Activated CD4-positive, alpha-beta T cell treated with anti-CD3 and anti-CD28 coated beads, Interleukin-2, amount 10 ng/mL, durations not matched to agents 24 days and 14 days (primary cell): ENCODE measurements at regions not wholly inside any gene's neighbourhood (a gene's known extent, or its start where the extent isn't known, plus 50 kb on each side); places are given as distances from the start of the nearest gene placed in this dataset.

Source experiments
- DNase-seq: peaks from one replicate; pipeline ENCODE4 v3.0.0; 2022
- H3K27ac Mint-ChIP-seq: one replicate; pipeline ENCODE4 v1.8.0; 2022; ENCODE audit warnings: mild to moderate bottlenecking, mixed read lengths
- H3K27me3 Mint-ChIP-seq: one replicate; pipeline ENCODE4 v1.8.0; 2022; ENCODE audit warnings: mixed read lengths
- H3K36me3 Mint-ChIP-seq: one replicate; pipeline ENCODE4 v1.8.0; 2022; ENCODE audit warnings: low read depth, mild to moderate bottlenecking, mixed read lengths
- H3K4me1 Mint-ChIP-seq: one replicate; pipeline ENCODE4 v1.8.0; 2021; ENCODE audit warnings: mixed read lengths
- H3K4me3 Mint-ChIP-seq: one replicate; pipeline ENCODE4 v1.8.0; 2022; ENCODE audit warnings: mild to moderate bottlenecking, moderate library complexity, mixed read lengths
- H3K9me3 Mint-ChIP-seq: one replicate; pipeline ENCODE4 v1.8.0; 2021; ENCODE audit warnings: mixed read lengths
- intact Hi-C: fragments of 100-400 bp; cut with micrococcal nuclease; formaldehyde crosslinking; loops from one replicate; pipeline ENCODE4 v1.15.1; 2023

DNA sequence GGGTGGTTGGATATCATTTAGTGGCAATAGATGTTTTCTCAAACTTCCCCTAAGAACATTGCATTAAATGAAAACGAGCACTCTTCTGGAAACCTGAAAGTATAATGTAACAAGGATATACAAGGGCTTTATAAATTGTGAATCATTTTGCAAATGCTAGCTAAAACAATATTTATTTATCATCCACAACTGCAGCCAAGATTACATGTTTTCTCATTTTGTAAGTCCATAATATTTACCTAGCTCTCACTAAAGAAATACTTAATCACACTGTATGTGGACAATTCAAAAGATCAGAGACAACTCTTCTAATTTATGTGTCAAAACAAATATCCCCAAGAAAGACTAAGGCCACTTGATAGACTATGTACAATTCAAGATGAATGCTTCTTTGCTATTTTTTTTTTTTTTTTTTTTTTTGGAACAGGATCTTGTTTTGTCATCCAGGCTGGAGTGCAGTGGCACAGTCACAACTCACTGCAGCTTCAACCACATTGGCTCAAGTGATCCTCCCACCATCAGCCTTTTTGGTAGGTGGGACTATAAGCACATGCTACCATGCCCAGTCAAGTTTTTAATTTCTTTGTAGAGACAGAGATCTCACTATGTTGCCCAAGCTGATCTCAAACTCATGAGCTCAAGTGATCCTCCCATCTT lies 427.7 kb upstream of the THBS1 start:
- peaks cover 3% of the 10 kb centered on the region for H3K4me1 Mint-ChIP-seq
- DNase-seq: no peak
- H3K9me3 Mint-ChIP-seq: no peaks in the 10 kb centered on the region
- H3K4me3 Mint-ChIP-seq: no peak overlapping the region
- H3K27ac Mint-ChIP-seq: no peak overlapping the region
- intact Hi-C loops: no loop called here
- H3K36me3 Mint-ChIP-seq: no peaks in the 10 kb centered on the region
- peaks cover 8% of the 10 kb centered on the region for H3K27me3 Mint-ChIP-seq

DNA sequence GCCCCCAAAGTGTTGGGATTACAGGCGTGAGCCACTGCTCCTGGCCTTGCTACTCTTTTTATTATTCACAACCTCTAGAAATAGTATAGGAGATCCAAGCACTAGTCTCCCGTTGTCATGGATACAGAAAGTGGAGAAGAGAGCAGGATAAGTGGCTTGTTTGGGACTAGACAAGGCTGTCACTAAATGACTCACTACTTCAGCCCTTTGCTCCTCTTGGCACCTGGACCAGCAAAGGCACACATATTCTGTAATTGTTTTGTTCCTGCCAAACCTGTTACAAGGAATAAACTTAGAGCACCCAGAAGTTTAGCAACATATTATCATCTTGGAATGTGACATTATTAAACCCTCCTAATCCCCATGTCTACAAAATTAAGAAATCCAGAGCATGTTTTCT lies 427.2 kb upstream of the THBS1 start:
- Mint-ChIP-seq H3K4me3 (no peak overlapping the region), H3K9me3 (no peaks in the 10 kb centered on the region), H3K27me3 (peaks cover 8% of the 10 kb centered on the region), H3K4me1 (peaks cover 3% of the 10 kb centered on the region), H3K36me3 (no peaks in the 10 kb centered on the region), H3K27ac (no peak overlapping the region)
- intact Hi-C loops: no loop called here
- DNase-seq: no peak

DNA sequence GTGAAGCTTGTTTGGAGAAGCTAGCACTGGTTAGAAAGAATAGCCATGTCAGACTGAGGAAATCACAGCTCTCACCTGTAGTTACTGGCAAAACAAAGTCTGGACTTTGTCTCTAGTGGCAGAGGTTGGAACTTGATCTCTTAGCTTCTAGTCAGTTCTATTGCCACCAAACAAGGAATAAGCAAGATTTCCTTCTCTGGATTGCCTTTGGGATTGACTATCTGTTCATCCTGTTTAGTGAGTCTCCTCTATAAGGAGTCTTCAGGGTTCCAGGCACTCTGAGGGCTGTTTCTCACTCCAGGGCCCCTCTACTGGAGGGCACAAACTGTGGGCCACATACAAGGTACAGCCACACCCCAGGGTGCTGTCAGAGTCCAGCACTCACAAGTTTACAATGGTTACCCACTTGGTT lies 426.6 kb upstream of the THBS1 start:
- no peak for DNase-seq
- H3K4me1 Mint-ChIP-seq: peaks cover 3% of the 10 kb centered on the region
- no peaks in the 10 kb centered on the region for H3K9me3 Mint-ChIP-seq
- H3K36me3 Mint-ChIP-seq: no peaks in the 10 kb centered on the region
- H3K27me3 Mint-ChIP-seq: peaks cover 8% of the 10 kb centered on the region
- intact Hi-C loops: no loop called here
- H3K4me3 Mint-ChIP-seq: no peak overlapping the region
- H3K27ac Mint-ChIP-seq: no peak overlapping the region

DNA sequence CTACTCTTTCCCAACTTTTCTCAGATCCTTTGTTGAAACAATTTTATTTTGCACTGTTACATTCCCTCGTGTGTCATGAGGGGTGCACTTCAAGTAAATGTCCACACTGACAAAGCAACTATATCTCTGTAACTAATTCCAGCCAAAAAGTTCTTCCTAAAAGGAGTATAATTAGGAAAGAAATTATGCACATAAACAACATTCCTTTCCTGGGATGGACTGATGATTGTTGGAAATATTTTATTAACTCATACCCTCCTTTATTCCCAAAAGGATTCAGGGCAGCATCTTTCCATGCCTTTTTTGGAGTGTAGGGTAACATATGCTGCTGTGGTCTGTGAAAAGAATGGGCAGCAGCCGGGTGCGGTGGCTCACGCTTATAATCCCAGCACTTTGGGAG lies 426.1 kb upstream of the THBS1 start:
- Mint-ChIP-seq H3K4me1 (peaks cover 2% of the 10 kb centered on the region), H3K36me3 (no peaks in the 10 kb centered on the region), H3K27ac (no peak overlapping the region), H3K27me3 (peaks cover 8% of the 10 kb centered on the region), H3K4me3 (no peak overlapping the region), H3K9me3 (no peaks in the 10 kb centered on the region)
- no peak for DNase-seq
- intact Hi-C loops: no loop called here

DNA sequence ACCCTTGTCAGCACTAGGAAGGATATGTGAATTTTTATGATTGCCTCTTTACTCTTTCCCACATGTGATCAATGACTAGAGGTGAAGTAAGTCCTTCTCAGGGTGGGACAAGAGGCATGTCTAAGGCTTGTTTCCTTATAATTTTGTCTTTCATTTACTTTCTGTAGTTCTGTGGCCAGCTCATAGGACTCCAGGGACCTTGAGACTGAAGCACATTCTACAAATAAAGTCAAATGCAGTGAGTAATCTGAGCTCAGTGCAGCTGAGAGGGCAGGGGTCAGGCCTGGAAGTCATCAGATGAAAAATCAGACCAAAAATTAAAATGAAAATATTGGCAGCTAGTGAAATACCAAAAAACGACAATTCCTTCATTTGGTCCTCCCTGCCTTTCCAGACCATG lies 424.7 kb upstream of the THBS1 start:
- Mint-ChIP-seq H3K4me1 (peaks cover 2% of the 10 kb centered on the region), H3K4me3 (no peak overlapping the region), H3K27me3 (peaks cover 15% of the 10 kb centered on the region), H3K27ac (no peak overlapping the region), H3K36me3 (no peaks in the 10 kb centered on the region), H3K9me3 (no peaks in the 10 kb centered on the region)
- intact Hi-C loops: no loop called here
- DNase-seq: no peak

DNA sequence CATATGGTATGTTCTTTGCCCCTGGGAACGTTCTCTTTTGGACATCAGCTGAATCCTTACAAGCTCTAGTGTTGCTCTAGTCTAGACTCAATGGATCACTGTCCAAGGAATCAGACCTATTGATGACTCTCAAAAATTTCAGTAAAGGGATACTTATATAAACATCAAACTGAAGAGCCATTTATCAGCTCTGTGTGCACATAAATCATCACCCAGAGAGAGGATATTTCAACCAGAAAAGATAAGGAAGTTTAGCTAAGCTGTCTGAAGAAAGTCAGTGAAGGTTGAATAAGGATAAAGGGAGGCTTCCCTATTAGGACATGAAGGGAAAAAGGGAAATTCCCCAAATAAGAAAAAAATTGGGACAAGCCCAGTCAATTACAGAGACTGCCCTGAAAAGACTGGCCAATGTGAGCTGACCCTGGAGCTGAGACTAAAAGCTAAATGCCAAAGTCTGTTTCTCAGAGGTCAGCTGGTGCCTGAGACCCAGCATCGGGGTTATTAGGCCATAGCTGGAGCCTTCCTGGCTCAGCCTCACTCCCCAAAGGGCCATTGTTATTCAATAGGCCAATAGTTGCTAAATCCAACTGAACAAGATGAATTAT lies 424.1 kb upstream of the THBS1 start:
- intact Hi-C loops: no loop called here
- Mint-ChIP-seq H3K9me3 (no peaks in the 10 kb centered on the region), H3K27me3 (peaks cover 16% of the 10 kb centered on the region), H3K4me3 (no peak overlapping the region), H3K27ac (no peak overlapping the region), H3K36me3 (no peaks in the 10 kb centered on the region), H3K4me1 (peaks cover under 1% of the 10 kb centered on the region)
- DNase-seq: no peak

DNA sequence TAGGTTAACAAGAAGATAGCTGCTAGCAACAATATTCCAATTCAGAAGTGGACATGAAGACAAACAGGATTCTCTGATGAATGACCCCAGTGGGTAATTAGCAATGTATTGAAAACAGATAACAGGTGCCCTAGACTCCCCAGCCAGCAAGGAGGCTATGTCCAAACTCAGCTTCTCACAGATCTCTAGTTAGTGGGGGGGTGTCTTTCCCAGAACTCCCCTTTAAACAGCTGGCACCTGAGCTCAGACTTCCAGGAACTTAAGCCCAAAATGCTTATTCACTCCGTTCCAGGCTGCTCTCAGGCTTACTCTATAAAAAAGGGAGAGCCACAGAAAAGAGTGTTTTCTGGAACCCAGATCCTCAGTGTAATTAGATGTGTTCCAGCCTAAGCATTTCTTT lies 423.0 kb upstream of the THBS1 start:
- Mint-ChIP-seq H3K9me3 (no peaks in the 10 kb centered on the region), H3K27me3 (peaks cover 24% of the 10 kb centered on the region), H3K4me3 (no peak overlapping the region), H3K27ac (no peak overlapping the region), H3K4me1 (no peaks in the 10 kb centered on the region), H3K36me3 (no peaks in the 10 kb centered on the region)
- intact Hi-C loops: no loop called here
- no peak for DNase-seq

DNA sequence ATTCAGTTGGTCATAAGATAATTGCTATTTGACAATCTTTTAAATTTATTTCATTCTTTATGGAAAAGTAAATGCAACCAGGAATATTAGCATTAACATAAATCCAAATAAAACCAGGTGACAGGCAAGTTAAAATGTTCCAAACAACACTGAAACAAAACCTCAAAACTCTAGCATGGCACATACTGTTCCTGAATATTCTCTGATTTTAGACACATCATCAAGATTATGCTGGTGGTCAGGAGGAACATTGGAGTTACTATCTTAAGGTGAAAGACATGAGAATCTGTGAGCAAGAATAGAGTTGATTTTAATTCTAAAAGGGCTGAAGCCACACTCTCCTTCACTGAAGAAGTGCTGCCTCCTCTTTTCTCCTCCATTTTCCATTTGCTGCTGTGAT lies 421.0 kb upstream of the THBS1 start:
- peaks cover 34% of the 10 kb centered on the region for H3K27me3 Mint-ChIP-seq
- H3K4me1 Mint-ChIP-seq: peaks cover 2% of the 10 kb centered on the region
- no peak for DNase-seq
- H3K36me3 Mint-ChIP-seq: no peaks in the 10 kb centered on the region
- intact Hi-C loops: no loop called here
- H3K4me3 Mint-ChIP-seq: no peak overlapping the region
- H3K27ac Mint-ChIP-seq: no peak overlapping the region
- H3K9me3 Mint-ChIP-seq: no peaks in the 10 kb centered on the region

DNA sequence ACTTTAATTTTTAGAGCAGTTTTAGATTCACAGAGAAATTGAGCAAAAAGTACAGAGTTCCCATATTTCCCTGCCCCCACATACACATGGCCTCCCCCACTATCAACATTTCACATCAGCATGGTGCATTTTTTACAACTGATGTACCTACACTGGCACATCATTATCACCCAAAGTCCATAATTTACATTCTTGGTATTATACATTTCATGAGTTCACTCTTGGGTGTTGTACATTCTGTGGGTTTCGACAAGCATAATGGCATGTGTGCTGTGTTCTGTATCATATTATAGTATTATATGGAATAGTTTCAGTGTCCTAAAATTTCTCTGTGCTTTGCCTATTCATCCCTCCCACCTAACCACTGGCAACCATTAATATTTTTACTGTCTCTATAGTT lies 419.8 kb upstream of the THBS1 start:
- no peak overlapping the region for H3K27ac Mint-ChIP-seq
- no peaks in the 10 kb centered on the region for H3K36me3 Mint-ChIP-seq
- no peak overlapping the region for H3K4me3 Mint-ChIP-seq
- intact Hi-C loops: no loop called here
- peaks cover 39% of the 10 kb centered on the region for H3K27me3 Mint-ChIP-seq
- peaks cover 4% of the 10 kb centered on the region for H3K4me1 Mint-ChIP-seq
- H3K9me3 Mint-ChIP-seq: no peaks in the 10 kb centered on the region
- no peak for DNase-seq

DNA sequence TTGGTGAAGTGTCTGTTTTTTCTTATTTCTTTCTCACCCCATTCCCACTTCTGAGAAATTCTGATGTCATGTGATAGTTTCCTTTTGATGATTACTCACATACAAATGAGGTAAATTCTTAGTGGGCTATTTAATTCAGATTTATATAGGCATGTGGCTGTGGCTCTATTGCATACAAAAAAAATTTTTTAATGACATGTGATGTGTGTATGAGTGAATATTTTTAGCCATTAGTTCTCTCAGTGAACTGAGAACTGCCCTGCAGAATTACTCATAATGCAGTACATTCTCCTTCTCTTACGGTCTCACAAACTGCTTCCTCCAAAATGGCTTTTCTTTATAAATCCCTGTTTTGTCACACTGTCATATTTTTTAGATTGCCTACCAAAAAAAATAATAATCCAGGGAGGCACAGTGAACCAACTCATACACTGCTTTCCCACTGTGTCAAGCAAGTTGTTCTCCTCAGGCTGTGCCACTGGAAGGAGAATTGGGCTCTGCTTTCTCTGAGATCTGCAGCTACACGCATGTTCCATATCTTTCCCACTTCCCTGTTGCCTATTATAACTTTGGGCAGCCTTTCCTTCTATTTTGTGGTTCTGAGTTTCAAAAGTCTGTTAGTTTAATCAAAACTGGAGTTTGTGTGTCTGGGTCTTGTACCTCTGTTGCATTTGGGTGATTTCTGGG lies 415.7 kb upstream of the THBS1 start:
- intact Hi-C loops: no loop called here
- H3K4me3 Mint-ChIP-seq: no peak overlapping the region
- H3K9me3 Mint-ChIP-seq: no peaks in the 10 kb centered on the region
- no peak for DNase-seq
- H3K27me3 Mint-ChIP-seq: peaks cover 60% of the 10 kb centered on the region
- no peaks in the 10 kb centered on the region for H3K36me3 Mint-ChIP-seq
- H3K27ac Mint-ChIP-seq: no peak overlapping the region
- peaks cover 4% of the 10 kb centered on the region for H3K4me1 Mint-ChIP-seq

DNA sequence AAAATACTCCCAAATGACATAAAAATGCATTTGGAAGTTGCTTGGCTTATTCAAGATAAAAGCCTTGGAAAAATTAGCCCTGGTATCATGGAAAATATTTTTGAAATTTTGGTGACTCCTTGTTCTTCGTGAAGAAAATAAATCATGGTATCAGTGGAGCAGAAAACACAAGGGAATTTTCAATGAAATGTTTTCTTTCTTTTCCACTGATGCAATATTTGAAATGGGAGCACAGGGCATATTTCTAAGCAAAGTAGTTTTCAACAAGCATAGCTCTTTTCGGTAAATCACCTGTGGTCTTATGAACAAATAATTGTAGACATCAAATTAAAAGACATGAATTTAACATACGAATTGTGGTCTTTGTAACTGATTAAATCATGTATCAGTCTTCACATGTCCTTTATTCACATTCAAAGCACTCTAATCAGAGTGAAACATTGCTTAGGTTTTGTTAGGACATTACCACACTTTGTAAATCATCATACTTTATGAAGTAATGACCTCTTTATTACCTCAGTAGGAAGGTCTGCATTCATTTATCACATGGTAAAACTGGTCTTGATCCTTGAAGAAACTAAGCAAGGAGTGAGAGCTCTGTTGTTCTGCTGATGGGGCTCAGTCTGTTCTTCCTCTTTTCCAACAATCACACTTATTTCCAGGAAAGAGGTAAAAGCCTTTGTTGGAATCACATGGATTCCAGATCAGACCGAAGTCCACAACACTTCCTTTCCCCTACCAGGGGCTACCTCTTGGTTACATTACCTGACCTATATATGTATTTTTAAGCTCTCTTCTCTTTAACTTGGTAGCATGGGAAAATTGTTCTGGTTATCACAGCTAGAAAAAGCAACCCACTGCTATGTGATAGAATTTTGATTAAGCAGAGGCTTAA lies 413.5 kb upstream of the THBS1 start:
- Mint-ChIP-seq H3K36me3 (no peaks in the 10 kb centered on the region), H3K4me1 (peaks cover 10% of the 10 kb centered on the region), H3K9me3 (no peaks in the 10 kb centered on the region), H3K4me3 (no peak overlapping the region), H3K27ac (no peak overlapping the region), H3K27me3 (peaks cover 56% of the 10 kb centered on the region)
- no peak for DNase-seq
- intact Hi-C loops: no loop called here

DNA sequence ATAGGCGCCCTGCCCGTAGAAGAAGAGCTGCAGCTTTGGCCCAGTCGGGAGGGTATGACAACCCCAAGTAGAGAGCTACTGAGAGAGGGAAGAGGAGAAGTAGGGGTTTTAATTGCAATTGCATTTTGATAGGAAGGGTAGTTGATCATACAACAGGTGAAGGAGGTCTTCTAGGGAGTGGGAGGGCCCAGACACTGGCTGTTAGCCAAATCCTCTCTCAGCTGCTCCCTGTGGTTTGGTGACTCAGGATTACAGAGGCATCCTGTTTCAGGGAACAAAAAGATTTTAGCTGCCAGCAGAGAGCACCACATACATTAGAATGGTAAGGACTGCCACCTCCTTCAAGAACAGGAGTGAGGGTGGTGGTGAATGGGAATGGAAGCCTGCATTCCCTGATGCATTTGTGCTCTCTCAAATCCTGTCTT lies 408.9 kb upstream of the THBS1 start:
- no peak overlapping the region for H3K4me3 Mint-ChIP-seq
- peaks cover 36% of the 10 kb centered on the region for H3K27me3 Mint-ChIP-seq
- peaks cover 9% of the 10 kb centered on the region for H3K4me1 Mint-ChIP-seq
- DNase-seq: peak; percentile 65
- no peaks in the 10 kb centered on the region for H3K9me3 Mint-ChIP-seq
- H3K36me3 Mint-ChIP-seq: no peaks in the 10 kb centered on the region
- intact Hi-C loops: loop anchor here (1.0 to 10.0 kb wide), 2 partner anchors 47 to 408 kb away; no protein-coding TSS in a partner anchor
- H3K27ac Mint-ChIP-seq: no peak overlapping the region

DNA sequence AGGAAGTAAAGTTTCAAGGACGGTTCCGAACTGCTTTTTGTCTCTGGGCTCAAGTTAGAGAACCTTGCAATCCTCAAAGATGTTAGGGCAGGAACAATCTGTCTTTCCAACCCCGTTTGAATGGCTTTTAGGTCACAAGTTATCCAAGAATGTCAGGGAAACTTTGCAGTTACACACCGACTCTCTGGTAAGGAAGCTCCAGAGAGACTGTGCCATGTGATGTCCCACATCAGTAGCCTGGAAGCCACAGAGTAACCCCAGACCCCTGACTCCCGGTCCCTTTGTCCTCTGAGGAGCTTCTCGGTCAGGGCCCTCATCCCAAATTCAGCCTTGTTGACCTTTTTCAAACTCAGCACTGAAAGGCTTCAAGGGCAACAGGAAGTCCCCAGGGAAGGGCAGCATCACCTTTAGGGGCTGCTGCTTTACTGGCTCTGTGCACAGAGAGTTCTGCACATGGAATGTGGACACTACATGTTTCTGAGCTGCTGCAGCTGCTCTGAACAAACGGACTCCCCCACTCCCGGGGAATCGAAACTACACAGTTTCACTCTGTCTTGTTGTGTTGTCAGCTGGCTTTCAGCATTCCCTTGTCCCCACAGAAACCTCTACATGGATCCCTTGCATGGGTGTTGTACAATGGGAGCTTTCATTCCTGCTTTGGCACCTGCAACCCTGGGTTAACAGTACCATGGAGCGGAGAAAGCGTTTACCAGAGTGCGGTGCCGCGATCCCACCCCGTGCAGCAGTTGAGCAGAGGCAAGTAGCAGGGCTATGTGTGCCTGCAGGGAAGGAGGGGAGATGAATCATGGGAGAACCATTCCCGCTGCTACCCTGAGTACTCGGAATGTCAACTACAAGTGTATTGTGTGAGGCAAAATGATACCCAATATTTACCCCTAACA lies 408.2 kb upstream of the THBS1 start:
- H3K4me1 Mint-ChIP-seq: peaks cover 9% of the 10 kb centered on the region
- no peaks in the 10 kb centered on the region for H3K9me3 Mint-ChIP-seq
- intact Hi-C loops: loop anchor here (1.0 to 10.0 kb wide), 2 partner anchors 48 to 408 kb away; no protein-coding TSS in a partner anchor
- H3K36me3 Mint-ChIP-seq: no peaks in the 10 kb centered on the region
- peaks cover 30% of the 10 kb centered on the region for H3K27me3 Mint-ChIP-seq
- H3K4me3 Mint-ChIP-seq: no peak overlapping the region
- no peak overlapping the region for H3K27ac Mint-ChIP-seq
- DNase-seq: peak; percentile 46
